HG03280 (cell line): ENCODE measurements at regions not wholly inside any gene's neighbourhood (a gene's known extent, or its start where the extent isn't known, plus 50 kb on each side); places are given as distances from the start of the nearest gene placed in this dataset.

Experiments
- ATAC-seq: cut with Tn5 transposase; IDR thresholded peaks from one replicate; pipeline ENCODE4 v1.9.1; 2021; ENCODE audit warnings: mild to moderate bottlenecking, moderate library complexity; ENCODE audit not compliant: unreplicated experiment

DNA sequence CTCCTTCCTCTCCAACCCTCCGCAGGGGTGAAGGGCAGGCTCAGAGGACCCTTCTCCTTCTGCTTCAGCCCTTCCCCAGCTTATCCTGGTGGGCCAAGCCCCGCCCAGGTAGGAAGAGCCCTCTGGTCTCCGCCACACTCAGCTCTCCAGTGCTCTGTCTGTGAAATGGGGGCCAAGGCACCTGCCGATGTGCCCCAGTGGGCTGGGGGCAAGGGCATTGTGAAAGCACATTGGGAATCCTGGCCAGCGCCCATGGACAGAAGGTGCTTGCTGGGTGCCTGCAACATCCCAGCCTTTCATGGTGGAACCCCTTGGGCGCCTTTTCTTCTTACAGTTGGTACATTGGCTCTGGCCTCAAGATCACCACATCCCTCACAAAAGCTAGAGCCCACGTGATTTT is 150.8 kb downstream of the INHBB start:
- no peak for ATAC-seq

- no peak for ATAC-seq
Measured at GRCh38 chr2:120497261-120497977, 151.5 kb downstream of the INHBB start.

GRCh38 chr2:120498121-120498520 is 152.2 kb downstream of the INHBB start:
- no peak for ATAC-seq

GRCh38 chr2:120498576-120499394 is 152.8 kb downstream of the INHBB start:
- ATAC-seq, result no peak

- ATAC-seq, result no peak
Measured at GRCh38 chr2:120499784-120500495, 154.0 kb downstream of the INHBB start.

- no peak for ATAC-seq
Measured at GRCh38 chr2:120501591-120501990, 155.7 kb downstream of the INHBB start.

DNA sequence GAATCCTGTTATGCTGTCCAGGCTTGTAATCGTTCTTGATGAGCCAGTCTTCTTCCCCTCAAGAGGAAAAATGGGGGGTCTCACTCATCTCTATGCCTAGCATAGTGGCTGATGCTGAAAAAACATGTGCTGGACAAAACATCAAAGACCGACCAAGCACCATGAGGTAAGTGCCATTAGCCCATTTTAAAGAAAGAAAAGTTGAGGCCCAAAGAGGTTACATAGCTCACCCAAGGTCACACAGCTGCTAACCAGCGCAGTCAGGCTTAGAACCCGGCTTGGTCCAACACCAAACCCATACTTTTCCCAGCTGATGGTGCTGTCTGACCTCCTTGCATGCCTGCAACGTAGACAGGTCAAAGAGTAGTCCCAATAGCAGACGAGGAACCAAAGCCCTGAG is 156.4 kb downstream of the INHBB start:
- ATAC-seq, result no peak

GRCh38 chr2:120502761-120503160 is 156.8 kb downstream of the INHBB start:
- no peak for ATAC-seq

- no peak for ATAC-seq
Measured at GRCh38 chr2:120503206-120503792, 157.4 kb downstream of the INHBB start.

DNA sequence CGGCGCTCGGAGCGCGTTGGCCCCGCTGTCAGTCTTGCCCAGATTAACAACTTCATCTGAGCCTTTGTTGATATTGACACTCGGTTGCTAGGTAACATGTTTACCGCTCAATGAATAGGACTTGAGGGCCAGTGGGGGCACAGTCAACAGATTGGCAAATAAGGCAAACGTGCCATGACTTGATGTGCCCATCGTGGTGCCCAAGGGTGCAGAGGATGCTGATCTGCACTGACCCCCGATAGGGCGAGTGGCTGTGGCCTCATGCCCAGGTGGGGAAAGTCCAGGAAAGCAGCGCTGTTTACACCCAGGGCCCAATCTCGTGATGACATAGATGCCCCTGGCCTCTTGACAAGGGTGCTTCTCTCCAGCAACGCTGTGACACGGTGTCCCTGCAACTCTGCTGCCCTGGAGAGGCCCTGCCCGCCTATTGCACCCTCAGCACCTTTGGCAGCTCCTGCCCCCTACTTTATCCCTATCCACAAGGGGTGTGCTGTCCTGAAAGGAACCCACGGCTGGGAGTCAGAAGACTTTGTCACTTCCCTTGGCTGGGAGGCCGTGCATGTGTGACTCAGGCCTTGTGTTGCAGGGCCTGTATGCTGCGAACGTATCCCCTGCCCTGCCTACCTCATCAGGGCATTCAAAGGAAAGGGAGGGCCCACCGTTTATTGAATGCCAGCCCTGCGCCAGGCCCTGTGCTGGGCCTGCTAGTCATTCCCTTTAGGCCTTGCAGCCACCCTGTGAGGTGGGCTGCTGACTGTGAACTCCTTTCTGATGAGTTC is 158.0 kb downstream of the INHBB start:
- ATAC-seq, result no peak

DNA sequence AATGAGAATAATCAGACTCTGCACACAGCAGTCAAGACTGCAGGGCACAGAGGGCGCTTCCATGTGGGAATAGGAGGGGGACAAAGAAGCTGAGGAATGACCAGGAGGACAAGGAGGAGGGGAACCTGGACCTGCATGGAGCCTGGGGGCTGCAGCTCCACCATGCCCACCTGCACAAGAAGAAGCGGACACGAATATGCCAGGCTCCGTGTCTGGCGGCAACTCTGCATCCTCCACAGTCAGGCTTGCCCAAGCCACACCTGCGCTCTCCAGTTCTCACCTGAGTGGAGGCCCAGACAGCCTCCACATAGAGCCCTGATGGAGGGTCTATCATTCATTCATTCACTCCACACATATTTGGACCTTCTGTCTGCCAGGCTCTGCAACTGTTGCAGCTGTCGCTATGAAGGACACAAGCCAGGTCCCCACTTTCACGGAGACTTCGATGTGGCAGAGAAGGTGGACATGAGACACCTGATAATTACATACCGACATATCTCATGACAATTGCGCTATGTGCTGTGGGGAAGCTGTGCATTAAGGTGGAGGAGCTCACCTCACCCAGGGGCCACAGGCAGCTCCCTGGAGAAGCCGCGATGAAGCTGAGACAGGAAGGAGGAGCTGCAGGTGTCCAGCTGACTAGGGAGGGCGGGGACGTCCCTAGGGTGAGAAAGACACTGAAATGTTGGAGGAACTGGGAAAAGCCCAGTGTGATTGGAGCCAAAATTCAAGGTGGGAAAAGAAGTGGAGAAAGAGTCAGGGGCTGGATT is 159.2 kb downstream of the INHBB start:
- no peak for ATAC-seq

- ATAC-seq, result no peak
Measured at GRCh38 chr2:120508567-120509041, 162.7 kb downstream of the INHBB start.

DNA sequence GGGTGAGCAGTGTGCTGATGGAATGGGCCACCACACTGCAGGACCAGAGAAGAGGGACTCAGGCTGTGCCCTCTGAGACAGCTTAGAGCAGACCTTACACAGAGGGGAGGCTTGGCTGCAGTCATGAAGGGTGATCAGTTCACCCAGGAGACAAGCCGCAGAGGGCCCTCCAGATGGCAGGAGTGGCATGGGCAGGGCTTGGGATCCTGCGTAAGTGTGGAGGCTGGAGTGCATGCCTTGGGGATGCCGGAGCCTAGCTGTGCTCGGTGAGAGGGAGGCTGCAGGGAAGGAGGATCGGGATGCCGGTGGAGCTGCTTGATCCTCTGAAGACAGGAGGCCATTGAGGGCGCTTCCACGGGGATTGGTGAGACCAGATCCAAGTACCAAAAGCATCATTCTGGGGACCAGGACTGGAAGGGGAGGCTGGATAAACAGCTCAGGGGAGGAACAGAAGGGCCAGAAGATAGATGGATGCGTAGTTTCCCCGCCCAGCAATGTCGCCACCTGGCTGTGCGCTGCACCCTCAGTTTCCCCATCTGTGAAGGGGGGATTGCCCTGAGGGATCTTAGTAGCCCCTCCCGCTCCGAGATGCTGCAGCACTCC is 163.4 kb downstream of the INHBB start:
- ATAC-seq, result no peak

DNA sequence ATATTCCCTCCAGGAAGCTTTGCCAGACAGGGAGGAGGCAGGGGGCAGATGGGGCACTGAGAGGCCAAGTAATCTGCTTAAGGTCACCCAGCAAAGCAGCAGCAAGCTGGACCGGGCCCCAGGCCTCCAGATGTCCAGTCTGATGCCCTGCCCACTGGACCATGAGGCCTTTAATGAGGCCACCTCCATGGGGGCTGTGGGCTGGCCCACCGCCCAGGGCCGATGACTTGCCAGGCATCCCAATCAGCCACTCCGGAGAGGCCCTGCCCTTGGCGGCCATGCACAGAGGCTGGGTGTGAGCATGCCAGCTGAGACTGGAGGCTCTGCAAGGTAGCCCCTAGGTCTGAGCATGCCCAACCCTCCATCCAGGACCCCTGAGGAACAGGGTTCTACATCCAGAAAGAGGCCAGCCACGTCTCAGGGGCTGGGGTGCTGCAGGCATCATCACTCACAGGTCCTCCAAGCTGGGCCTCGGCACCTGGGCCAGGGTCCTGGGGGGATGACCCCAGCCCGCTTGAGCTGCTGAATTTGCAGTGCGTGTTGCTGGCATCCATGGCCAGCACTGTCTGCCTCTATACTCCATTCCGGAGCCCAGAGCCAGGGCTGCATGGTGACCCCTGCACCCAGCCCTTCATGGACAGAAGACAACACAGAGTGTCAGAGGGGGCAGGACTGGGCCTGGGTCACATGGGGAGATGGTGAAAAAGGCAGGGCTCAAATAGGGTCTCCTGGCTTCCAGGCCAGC is 164.2 kb downstream of the INHBB start:
- no peak for ATAC-seq

DNA sequence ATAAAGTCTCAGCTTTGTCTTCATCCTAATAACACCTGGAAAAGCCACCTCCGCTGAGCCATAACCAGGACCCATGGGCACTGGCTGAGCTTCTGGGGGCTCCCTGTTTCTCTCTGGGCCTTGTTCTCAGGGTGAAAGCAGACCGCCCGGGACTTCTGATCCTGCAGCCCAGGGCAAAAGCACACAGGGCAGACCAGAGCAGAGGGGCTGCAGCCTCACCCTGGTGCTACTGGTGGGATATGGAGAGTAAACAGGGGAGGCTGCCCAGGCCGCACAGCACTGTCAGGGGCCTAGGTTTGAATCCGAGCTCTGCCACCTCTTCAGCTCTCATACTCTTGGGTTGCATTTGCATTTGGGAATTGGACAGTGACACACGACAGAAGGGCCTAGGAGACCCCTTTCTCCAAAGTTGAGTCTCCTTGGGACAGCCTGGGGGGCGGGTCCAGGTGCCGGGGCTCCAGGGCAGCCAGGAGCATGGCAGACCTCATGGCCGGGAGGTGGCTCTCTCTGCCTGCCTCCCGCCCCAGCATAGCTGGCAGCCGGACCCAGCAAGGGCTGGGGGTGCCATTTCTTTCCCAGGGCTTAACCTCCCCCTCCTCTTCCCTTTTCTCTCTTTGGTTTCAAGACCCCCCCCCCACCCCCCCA is 164.9 kb downstream of the INHBB start:
- no peak for ATAC-seq

- ATAC-seq, result no peak
Measured at GRCh38 chr2:120511536-120511935, 165.6 kb downstream of the INHBB start.

DNA sequence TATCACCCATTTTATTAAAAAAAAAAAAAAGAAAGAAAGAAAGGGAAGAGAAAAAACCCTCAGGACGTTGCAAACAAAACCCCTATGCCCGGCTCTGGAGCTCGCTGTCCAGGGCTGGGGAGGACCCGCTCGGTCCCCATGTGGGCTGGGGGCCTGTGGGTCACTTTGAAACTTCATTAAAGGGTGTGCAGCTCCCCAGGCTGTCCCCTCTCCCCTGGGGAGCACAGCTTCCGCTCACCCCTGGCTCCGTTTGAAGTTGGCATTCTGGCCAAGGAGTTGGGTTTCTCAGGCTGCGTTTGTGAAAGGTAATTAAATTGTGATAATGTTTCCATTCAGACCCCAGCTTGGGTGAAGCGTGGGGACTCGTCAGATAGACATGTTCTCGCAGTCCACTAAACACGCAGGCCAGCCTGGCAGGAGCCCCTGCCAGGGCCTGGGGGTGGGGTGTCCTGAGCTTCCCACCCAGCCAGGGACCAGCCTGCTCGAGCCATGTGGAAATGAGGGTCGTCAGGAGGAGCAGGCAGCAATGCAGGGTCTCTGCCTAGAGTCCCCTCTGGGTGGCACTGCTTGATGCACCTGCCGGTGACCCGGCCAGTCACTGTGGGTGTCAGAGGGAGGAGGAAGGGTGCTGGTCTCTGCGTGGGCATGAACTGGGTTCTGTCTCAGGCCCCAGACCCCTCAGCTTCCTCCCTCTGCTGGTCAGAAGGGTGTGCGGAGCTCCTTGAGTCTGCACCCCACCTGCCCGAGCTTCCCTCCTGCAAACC is 166.2 kb downstream of the INHBB start:
- no peak for ATAC-seq
